NCI-H2196 treated with DMSO at 0.1 percent for 48 hours (cell line): ENCODE measurements at regions not wholly inside any gene's neighbourhood (a gene's known extent, or its start where the extent isn't known, plus 50 kb on each side); places are given as distances from the start of the nearest gene placed in this dataset.

Experiments
- DNase-seq: peaks from one replicate; lab custom pipeline; 2025; ENCODE audit not compliant: unreplicated experiment; lab: John Stamatoyannopoulos, UW

GRCh38 chr17:77481476-77482374, 341.0 kb downstream of the SEC14L1 start:
- DNase-seq, result no peak

- no peak for DNase-seq
These were observed 341.8 kb downstream of the SEC14L1 start for GRCh38 chr17:77482375-77483127.

- DNase-seq, result no peak
These were observed 342.4 kb downstream of the SEC14L1 start for GRCh38 chr17:77483128-77483598.

GRCh38 chr17:77484111-77484510, 343.3 kb downstream of the SEC14L1 start:
- no peak for DNase-seq

- DNase-seq, result no peak
These were observed 344.5 kb downstream of the SEC14L1 start for GRCh38 chr17:77485089-77485833.

GRCh38 chr17:77487211-77487629, 346.5 kb downstream of the SEC14L1 start:
- no peak for DNase-seq

GRCh38 chr17:77487677-77488530, 347.1 kb downstream of the SEC14L1 start:
- no peak for DNase-seq

GRCh38 chr17:77488531-77489238, 347.9 kb downstream of the SEC14L1 start:
- no peak for DNase-seq

GRCh38 chr17:77489239-77489892, 348.6 kb downstream of the SEC14L1 start:
- no peak for DNase-seq

- DNase-seq, result no peak
These were observed 349.1 kb downstream of the SEC14L1 start for GRCh38 chr17:77489893-77490255.

- DNase-seq, result no peak
These were observed 349.8 kb downstream of the SEC14L1 start for GRCh38 chr17:77490361-77491183.

GRCh38 chr17:77491921-77492445, 351.2 kb downstream of the SEC14L1 start:
- DNase-seq, result no peak

- DNase-seq, result no peak
These were observed 351.9 kb downstream of the SEC14L1 start for GRCh38 chr17:77492446-77493237.

- DNase-seq, result no peak
These were observed 352.6 kb downstream of the SEC14L1 start for GRCh38 chr17:77493238-77493820.

GRCh38 chr17:77493901-77494663, 353.3 kb downstream of the SEC14L1 start:
- no peak for DNase-seq
